C4-2B (cell line): ENCODE measurements at regions not wholly inside any gene's neighbourhood (a gene's known extent, or its start where the extent isn't known, plus 50 kb on each side); places are given as distances from the start of the nearest gene placed in this dataset.

ENCODE experiments used
- CTCF ChIP-seq: fragments of 450-650 bp; conservative IDR thresholded peaks from 2 replicates; pipeline ENCODE4 v1.5.1; 2017; ENCODE audit warnings: mild to moderate bottlenecking
- ZFX ChIP-seq: fragments of 450-650 bp; IDR thresholded peaks from 2 replicates; pipeline ENCODE4 v1.6.1; 2017

DNA sequence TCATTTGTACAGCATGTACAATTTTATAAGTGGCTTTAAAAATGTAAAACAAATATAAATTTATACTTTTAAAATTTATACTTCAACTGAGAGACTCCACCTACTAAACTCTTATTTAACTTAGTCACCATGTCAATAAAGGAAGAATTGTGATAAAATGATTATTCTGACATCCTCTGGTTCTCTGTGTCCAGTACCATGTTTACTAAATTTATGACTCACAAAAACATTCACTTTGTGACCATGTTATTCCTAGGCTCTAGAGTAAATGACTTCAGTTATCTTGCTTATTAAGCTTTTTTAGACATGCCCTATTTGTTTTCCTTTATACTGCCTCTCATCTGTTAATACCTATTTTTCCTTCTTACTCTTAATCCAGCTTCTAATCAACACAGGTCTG is 959.6 kb upstream of the SLC39A10 start:
- TF ChIP-seq CTCF = no peak
- TF ChIP-seq ZFX = no peak
